ENCODE measurements at regions not wholly inside any gene's neighbourhood (a gene's known extent, or its start where the extent isn't known, plus 50 kb on each side); places are given as distances from the start of the nearest gene placed in this dataset.

GRCh38 chr2:15845294-15845693 lies 95.1 kb upstream of the MYCN start:
- no peak for ATAC-seq

DNA sequence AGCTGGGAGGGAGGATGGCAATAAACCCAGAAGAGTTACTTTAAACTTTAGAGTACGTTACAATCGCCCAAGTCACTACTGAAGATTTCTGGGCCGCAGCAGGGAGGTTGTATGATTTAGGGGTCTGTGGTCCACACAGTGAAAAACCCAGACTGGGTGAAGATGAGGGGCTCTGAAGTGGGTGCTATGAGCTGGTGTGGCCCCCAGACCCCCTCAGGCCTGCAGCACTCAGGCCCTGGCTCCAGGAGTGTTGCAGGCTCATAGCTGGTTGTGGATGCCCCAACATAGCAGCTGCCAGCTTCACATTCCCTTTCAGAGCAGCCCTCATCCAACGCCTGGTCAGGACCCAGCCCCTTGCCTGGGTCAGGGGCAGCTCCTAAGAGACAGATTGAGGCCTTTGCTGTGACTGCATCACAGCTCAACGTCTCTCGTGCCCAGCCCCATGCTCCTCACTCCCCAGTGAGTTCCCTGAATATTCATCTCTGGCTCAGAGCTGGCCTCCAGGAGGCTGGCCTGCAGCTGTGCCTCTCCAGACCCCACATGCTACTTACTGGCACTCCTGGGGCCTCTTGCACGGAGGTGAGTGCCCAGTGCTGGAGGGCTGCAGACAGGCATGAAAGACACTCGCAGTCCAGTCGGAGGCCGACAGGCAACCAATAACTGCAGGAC lies 94.5 kb upstream of the MYCN start:
- ATAC-seq, result no peak

GRCh38 chr2:15846626-15847025 lies 93.7 kb upstream of the MYCN start:
- no peak for ATAC-seq

DNA sequence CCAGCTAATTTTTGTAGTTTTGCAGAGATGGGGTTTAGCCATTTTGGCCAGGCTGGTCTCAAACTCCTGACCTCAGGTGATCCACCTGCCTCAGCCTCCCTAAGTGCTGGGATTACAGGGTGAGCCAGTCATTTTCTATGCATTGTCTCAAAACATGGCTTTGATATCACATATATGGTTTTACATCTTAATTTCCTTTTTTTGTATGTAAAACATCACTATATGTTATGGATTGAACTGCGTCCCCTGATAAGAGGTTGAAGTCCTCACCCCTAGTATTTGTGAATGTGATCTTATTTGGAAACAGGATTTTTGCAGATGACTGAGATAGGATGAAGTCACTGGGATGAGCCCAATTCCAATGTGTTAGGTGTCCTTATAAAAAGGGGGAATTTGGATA lies 89.8 kb upstream of the MYCN start:
- no peak for ATAC-seq

GRCh38 chr2:15851076-15851693 lies 89.2 kb upstream of the MYCN start:
- ATAC-seq, result no peak

- no peak for ATAC-seq
Observed at GRCh38 chr2:15852811-15853210, 87.5 kb upstream of the MYCN start.

DNA sequence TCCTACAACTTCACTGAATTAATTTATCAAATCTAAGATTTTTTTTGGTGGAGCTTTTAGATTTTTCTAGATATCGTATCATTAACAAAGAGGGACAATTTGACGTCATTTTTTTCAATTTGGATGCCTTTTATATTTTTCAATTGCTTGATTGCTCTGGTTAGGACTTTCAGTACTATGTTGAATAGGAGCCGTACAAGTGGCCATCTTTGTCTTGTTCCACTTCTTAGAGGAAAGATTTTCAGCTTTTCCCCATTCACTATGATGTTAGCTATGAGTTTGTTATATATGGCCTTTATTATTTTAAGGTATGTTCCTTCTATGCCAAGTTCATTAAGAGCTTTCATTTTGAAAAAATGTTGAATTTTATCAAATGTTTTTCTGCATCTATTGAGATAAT lies 86.4 kb upstream of the MYCN start:
- no peak for ATAC-seq

- ATAC-seq, result no peak
Observed at GRCh38 chr2:15855766-15856260, 84.5 kb upstream of the MYCN start.

DNA sequence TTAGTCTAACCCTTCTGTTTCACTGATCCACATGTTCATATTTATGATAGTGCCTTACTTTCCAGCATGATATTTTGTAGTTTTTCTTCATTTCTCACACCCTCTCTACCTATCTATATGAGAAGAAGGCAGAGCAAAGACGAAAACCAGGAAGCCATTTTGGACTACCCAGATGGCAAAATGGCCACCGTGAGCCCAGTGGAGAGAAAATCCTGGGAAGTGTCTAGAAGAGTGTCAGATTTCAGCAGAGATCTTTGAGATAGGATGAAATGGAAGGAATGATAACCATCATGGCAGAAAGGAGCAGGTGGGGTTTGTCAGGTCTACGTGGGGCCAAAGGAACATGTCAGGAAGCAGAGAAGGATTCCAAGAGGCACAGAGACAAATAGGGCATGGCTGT lies 84.0 kb upstream of the MYCN start:
- ATAC-seq, result no peak

DNA sequence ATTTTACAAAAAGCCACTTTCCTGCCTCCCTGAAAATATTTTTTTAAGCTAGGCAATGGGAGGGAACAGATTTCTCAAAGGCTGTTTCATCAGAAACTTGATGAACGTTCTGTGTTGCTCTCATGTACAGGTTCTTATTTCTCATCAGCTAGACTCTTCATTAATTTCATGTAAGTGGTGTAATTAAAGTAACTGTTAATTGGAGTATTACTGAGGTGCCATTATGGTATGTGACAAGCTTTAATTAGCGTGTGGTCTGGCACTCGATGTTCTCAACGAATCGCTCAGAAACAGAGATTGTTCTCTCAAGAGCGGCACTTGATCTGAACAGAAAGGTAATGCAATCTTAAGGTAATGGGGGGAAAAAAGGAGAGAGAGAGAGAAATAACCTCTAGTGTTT lies 81.9 kb upstream of the MYCN start:
- no peak for ATAC-seq

- no peak for ATAC-seq
Observed at GRCh38 chr2:15860051-15860663, 80.2 kb upstream of the MYCN start.

DNA sequence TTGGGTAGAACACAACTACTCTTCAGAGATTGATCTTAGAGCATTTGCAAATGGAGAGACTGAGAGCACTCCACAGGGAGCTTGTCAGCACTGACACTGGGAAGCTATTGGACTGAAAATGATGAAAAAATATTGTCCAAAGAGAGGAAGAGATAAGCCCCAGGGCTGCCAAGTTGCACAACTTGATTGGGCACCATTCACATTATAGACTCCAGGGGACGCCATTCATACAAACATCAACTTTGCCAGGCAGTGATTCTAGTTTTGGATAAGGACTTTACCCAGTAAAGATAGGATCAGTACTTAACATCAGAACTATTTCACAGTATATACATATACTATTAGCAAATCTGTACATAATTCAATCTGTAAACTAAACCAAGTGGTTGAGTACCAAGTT lies 79.6 kb upstream of the MYCN start:
- no peak for ATAC-seq

- ATAC-seq, result no peak
Observed at GRCh38 chr2:15861172-15861822, 79.1 kb upstream of the MYCN start.

GRCh38 chr2:15861898-15862297 lies 78.5 kb upstream of the MYCN start:
- ATAC-seq, result no peak

DNA sequence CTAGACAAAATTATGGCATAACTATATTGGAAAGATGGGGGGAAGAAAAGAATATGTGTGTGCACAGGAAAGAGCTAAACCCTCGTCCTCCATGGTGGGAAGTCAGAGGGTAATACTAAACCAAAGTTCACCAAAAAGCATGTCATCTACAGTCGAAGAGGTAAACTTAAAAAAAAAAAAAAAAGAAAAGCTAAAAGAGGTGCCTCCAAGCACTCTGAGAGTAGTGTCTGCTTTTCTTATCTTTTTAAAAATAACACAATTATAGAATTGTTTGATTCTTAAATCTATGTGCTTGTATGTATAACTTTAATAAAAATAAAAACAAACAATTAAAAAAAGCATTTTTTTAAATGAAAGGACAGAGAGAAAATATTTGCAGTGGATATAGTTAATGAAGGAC lies 77.3 kb upstream of the MYCN start:
- no peak for ATAC-seq

GRCh38 chr2:15863494-15864175 lies 76.7 kb upstream of the MYCN start:
- no peak for ATAC-seq

DNA sequence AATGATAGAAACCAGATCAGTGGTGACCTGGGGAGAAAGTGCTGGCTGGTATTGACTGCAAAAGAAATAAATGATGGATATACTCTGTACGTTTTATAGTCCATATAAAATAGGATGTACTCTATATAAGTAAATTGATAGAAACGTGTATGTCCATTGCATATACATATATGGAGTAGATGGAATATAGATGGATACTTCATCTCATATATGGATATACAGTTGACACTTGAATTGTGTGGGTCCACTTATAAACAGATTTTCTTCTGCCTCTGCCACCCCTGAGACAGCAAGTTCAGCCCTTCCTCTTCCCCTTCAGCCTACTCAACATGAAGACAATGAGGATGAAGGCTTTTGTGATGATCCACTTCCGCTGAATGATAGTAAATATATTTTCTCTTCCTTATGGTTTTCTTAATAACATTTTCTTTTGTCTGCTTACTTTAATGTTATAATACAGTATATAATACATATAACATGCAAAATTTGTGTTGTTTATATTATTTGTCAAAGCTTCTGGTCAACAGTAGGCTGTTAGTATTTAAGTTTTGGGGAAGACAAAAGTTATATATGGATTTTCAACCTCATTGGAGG lies 76.1 kb upstream of the MYCN start:
- no peak for ATAC-seq

DNA sequence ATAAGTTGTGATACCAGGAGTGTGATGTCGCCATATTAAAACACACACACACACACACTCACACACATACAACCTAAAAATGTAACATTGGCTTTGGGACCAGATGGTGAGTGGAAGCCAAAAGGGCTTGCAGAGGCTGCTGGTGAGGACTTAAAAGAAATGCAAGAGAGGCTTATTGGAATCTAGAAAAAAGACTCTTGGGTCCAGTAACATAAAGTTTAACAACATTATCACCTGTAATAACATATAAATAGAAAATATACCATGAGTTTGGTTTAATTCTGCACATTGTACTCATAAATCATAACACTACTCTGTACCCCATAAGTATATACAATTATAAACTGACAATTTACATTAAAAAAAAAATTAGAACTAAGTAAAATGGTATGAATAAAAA lies 74.4 kb upstream of the MYCN start:
- no peak for ATAC-seq

DNA sequence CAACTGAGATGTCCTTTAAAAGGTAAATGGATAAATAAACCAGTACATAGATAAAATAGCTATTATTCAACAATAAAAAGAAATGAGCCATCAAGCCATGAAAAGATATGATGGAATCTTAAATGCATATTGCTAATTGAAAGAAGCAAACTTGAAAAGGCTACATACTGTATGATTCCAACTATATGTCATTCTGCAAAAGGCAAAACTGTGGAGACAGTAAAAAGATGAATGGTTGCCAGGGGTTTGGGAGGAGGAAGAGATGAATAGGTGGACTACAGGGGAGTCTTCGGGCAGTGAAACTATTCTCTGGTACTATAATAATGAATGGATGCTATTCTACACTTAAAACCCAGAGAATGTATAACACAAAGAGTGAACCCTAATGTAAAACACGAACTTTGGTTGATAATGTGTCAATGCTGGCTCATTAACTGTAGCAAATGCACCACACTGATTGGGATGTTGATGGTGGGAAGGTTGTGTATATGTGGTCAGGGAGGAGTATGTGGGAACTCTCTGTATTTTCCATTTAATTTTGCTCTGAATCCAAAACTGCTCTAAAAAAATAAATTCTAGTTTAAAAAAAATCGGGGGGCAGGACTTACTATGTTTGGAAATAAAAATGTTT lies 73.7 kb upstream of the MYCN start:
- no peak for ATAC-seq

- ATAC-seq, result no peak
Observed at GRCh38 chr2:15867194-15868171, 72.9 kb upstream of the MYCN start.

DNA sequence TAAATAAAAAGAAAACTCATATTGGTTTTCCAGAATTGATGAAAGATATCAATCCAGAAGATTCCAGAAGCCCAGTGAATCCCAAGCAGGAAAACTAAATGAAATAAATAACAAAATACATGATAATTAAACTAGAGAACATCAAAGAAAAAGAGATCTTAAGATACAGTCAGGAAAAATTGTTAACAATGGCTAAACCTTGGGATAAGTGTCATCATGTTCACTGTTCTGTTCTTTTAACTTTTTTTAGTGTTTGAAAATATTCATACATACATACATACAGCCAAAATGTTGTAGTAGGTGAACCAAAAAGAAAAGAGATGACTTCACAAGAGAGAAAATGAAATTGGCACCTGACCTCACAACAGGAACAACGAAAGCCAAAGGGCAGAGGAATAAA lies 72.2 kb upstream of the MYCN start:
- ATAC-seq, result no peak
